ENCODE measurements at regions not wholly inside any gene's neighbourhood (a gene's known extent, or its start where the extent isn't known, plus 50 kb on each side); places are given as distances from the start of the nearest gene placed in this dataset.

GRCh38 chr9:7368410-7369292 is 430.9 kb downstream of the DMAC1 start:
- no peak for TF ChIP-seq CTCF (IDR thresholded peaks at IDR 0.05; ENCODE audit: unreplicated experiment)
- Mint-ChIP-seq H3K4me1 (ENCODE audit: insufficient read depth, unreplicated experiment) (no peaks in the 10 kb centered on the region), H3K27me3 (ENCODE audit: insufficient read depth, unreplicated experiment) (no peaks in the 10 kb centered on the region), H3K27ac (ENCODE audit: low read depth, unreplicated experiment) (no peak overlapping the region), H3K36me3 (ENCODE audit: insufficient read depth, unreplicated experiment) (no peaks in the 10 kb centered on the region), H3K9me3 (ENCODE audit: unreplicated experiment) (no peaks in the 10 kb centered on the region), H3K4me3 (ENCODE audit: unreplicated experiment) (no peak overlapping the region)
- no TSS peak for BruUV-seq (replicated peaks)
- POLR2A ChIA-PET, result no interaction called here
- intact Hi-C loops (cut with micrococcal nuclease), result no loop called here
- CTCF ChIA-PET, result interaction anchor here (0.6 to 0.7 kb wide), 2 partner anchors 12 to 244 kb away, joined by 3 read pairs; no protein-coding TSS in a partner anchor
- peak; percentile 45 for DNase-seq (ENCODE audit: unreplicated experiment)

GRCh38 chr9:7367726-7368125 is 431.9 kb downstream of the DMAC1 start:
- Mint-ChIP-seq H3K4me3 (ENCODE audit: unreplicated experiment) (no peak overlapping the region), H3K36me3 (ENCODE audit: insufficient read depth, unreplicated experiment) (no peaks in the 10 kb centered on the region), H3K9me3 (ENCODE audit: unreplicated experiment) (no peaks in the 10 kb centered on the region), H3K4me1 (ENCODE audit: insufficient read depth, unreplicated experiment) (no peaks in the 10 kb centered on the region), H3K27ac (ENCODE audit: low read depth, unreplicated experiment) (no peak overlapping the region), H3K27me3 (ENCODE audit: insufficient read depth, unreplicated experiment) (no peaks in the 10 kb centered on the region)
- ChIA-PET POLR2A (no interaction called here), CTCF (interaction anchor here (0.6 kb wide), 1 partner anchor 13 kb away, joined by 3 read pairs; no protein-coding TSS in a partner anchor)
- TF ChIP-seq CTCF (IDR thresholded peaks at IDR 0.05; ENCODE audit: unreplicated experiment), result no peak
- no peak for DNase-seq (ENCODE audit: unreplicated experiment)
- no TSS peak for BruUV-seq (replicated peaks)
- intact Hi-C loops (cut with micrococcal nuclease), result no loop called here

GRCh38 chr9:7366121-7366520 is 433.5 kb downstream of the DMAC1 start:
- intact Hi-C loops (cut with micrococcal nuclease), result no loop called here
- no peaks in the 10 kb centered on the region for H3K27me3 Mint-ChIP-seq (ENCODE audit: insufficient read depth, unreplicated experiment)
- CTCF ChIA-PET, result interaction anchor here (1.2 to 1.4 kb wide), 2 partner anchors 18 to 38 kb away, joined by 3 to 5 read pairs; no protein-coding TSS in a partner anchor
- BruUV-seq (replicated peaks), result no TSS peak
- POLR2A ChIA-PET, result no interaction called here
- no peak overlapping the region for H3K4me3 Mint-ChIP-seq (ENCODE audit: unreplicated experiment)
- H3K4me1 Mint-ChIP-seq (ENCODE audit: insufficient read depth, unreplicated experiment), result no peaks in the 10 kb centered on the region
- H3K36me3 Mint-ChIP-seq (ENCODE audit: insufficient read depth, unreplicated experiment), result peaks cover 6% of the 10 kb centered on the region
- no peaks in the 10 kb centered on the region for H3K9me3 Mint-ChIP-seq (ENCODE audit: unreplicated experiment)
- no peak for TF ChIP-seq CTCF (IDR thresholded peaks at IDR 0.05; ENCODE audit: unreplicated experiment)
- no peak overlapping the region for H3K27ac Mint-ChIP-seq (ENCODE audit: low read depth, unreplicated experiment)
- DNase-seq (ENCODE audit: unreplicated experiment), result no peak

DNA sequence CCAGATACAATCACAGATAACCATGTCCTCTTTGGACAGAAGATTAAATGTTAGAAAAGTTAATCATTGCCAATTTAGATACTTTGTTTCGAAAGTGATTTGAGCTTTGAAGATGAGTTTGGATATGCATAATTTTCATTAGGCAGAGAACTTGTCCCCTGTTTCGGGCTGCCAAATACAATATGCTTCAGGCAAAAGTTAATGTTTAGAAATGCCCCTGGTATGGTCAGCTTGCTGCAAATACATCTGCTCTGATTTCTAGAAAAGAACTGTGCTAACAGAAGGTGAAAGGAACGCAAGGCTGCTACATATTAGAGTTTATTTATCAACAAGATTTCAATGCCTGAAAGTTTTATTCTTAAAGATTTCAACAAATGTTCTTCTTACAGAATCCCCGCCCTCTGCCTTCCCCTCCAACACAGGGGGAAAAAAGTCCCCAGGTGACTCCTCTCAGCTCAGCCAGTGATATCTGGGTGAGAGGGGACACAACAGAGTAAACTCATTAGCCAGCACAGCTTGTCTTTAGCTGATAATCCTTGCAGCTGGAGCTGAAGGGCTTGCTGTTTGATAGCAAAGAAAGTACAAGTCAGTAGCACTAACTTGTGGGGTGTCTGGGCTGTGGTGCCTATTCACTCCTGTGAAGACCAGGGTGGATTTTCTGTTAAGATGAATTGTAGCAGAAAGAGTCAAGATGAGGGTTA is 435.7 kb downstream of the DMAC1 start:
- Mint-ChIP-seq H3K4me3 (ENCODE audit: unreplicated experiment) (no peak overlapping the region), H3K36me3 (ENCODE audit: insufficient read depth, unreplicated experiment) (peaks cover 6% of the 10 kb centered on the region), H3K27ac (ENCODE audit: low read depth, unreplicated experiment) (no peak overlapping the region), H3K27me3 (ENCODE audit: insufficient read depth, unreplicated experiment) (peaks cover 2% of the 10 kb centered on the region), H3K4me1 (ENCODE audit: insufficient read depth, unreplicated experiment) (no peaks in the 10 kb centered on the region), H3K9me3 (ENCODE audit: unreplicated experiment) (no peaks in the 10 kb centered on the region)
- intact Hi-C loops (cut with micrococcal nuclease), result no loop called here
- DNase-seq (ENCODE audit: unreplicated experiment), result no peak
- ChIA-PET CTCF (interaction anchor here (0.7 kb wide), 1 partner anchor 255 kb away, joined by 3 read pairs; no protein-coding TSS in a partner anchor), POLR2A (interaction anchor here (0.6 kb wide), 1 partner anchor 12 kb away, joined by 3 read pairs; no protein-coding TSS in a partner anchor)
- BruUV-seq (replicated peaks), result no TSS peak
- TF ChIP-seq CTCF (IDR thresholded peaks at IDR 0.05; ENCODE audit: unreplicated experiment), result no peak
